ENCODE measurements at regions not wholly inside any gene's neighbourhood (a gene's known extent, or its start where the extent isn't known, plus 50 kb on each side); places are given as distances from the start of the nearest gene placed in this dataset.
"Not testable (repeated sequence)": the region's sequence is repeated elsewhere in the genome, so short reads cannot be mapped to it uniquely, and the experiment has no call there.

DNA sequence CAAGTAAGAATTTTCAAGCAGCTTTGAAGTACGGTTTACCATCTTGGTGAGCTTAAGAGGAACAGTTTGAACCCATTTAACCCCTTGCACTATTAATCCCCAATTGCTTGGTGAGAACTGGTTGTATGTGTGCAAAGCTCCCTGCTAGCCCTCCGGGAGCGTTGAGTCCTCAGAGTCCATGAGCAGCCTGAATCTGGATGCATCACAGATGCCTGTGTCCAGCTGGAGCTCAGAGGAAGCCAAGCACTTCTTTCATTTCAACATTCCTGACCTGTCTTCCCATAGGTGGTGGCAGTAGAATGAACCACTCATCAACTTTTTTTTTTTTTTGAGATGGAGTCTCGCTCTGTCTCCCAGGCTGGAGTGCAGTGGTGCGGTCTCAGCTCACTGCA is 199.9 kb upstream of the IRF2BP2 start:
- not testable (repeated sequence) for DNase-seq

DNA sequence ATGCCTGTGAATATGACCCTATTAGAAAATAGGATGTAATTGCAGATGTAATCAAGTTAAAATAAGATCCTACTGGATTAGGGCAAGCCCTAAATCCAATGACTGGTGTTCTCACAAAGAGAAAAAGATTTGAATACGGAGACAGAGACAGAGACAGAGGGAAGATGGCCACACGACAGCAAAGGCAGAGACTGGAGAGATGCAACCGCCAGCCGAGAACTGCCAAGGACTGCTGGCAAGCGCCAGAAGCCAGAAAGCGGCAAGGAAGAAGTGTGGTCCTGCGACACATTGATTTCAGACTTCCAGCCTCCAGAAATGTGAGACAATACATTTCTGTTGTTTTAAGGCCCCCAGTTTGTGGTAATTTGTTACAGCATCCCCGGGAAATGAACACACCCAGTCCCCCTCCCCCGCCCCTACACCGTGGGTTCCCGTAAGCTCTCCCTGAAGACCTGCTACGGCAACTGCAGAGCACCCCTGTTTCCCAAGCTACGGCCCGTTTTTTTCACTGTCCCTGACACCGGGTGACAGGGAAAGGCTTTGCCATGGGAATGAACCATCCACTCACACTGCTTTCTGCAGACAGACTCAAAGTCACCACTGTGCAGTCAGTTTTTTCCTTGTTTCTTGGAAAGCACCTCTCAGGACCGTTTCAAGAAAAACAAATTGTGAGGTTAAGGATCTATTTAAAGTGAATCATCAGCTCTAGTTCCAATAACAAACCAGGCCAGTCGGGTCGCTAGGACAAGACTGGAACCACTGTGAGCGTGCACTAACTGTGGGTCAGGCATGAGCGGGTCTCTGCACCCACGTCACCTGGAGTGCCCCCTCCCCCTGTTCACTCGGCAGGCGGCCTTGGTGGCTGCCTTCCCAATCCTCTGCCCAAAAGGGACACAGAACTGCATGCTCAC is 199.2 kb upstream of the IRF2BP2 start:
- DNase-seq = peak; percentile 66

DNA sequence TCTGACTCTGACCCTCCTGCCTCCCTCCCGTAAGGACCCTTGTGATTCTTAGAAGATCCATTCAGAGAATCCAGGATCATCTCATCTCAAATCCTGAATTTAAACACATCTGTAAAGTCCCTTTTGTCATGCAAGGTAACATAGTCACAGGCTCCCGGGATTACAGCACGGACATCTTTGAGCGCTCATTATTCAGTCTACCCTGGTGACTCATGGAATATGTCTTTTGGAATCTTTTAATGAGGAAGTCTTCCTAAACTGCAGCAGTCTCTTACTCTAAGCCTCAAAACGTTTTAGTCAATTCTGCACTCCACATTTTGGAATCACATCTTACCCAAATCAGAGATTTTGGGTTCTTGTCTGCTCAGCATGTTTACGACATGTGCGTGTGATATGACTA is 198.5 kb upstream of the IRF2BP2 start:
- not testable (repeated sequence) for DNase-seq

DNA sequence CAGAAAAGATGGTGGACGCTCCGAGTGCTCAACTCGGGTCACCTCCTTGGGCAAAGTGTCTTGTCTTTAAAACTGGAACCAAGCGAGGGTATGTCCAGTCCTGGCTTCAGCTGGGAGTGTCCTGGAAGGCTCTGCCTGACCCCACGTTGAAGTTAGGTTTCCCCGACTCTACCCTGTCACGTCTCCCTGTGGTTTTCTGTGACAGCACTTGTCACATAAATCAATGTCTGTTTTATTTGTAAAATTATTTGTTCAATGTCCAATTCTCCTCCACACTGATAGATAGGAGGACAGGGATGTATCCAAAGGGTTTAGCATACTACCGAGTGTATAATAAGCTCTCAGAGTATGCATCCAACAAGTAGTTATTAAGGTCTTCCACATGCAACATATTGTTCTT is 197.7 kb upstream of the IRF2BP2 start:
- DNase-seq = not testable (repeated sequence)

DNA sequence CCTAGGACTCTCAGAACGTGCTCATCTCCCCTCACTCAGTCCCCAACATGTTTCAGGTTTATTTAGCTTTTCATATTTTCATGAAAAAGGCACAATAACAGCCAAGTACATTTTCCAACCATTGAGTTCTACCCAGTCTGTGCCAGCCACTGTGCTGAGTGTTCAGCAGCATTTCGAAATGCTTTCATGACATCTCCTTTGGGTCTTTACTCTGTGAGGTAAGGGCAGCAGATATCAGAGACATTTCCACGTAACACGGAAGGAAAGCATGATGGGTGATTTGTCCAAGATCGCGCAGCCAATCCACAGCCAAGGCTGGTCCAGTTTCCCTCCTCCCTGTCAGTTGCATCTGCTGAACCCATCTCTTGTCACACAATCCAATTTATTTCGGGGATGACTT is 192.6 kb upstream of the IRF2BP2 start:
- not testable (repeated sequence) for DNase-seq

DNA sequence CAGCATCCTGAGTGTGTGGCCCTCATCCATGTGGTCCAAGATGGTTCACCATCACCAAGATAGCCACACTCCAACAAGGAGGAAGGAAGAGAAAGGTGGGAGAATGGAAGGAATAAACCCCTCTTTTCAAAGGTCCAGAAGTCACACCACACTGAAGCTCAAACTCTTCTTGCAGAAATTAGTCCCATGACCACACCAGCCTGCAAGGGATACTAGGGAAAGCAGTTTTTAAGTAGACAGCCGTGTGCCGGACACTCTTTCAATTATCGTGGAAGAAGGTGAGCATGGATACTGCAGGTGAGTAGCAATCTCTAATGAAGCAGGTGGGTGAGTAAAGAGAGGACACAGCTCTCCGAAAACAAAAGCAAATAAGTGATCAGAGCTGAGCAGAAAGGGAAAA is 191.7 kb upstream of the IRF2BP2 start:
- not testable (repeated sequence) for DNase-seq

DNA sequence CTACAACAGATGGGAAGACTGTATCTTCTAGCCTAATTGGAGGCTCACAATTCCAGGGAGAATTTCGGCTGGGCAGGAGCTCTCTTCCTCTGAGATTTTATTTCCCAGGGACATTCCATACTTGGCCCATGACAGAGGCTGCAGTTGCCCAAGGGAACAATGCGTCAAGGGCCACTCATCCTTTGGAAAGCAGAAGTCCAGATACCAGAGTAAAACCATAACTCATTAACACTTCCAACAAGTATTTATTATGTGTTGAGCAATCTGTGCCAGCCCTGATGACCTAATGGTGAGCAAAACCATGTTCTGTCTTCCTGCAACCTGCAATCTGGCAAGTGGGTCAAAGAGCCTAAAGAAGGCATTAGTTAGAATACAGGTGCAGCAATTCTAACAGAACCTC is 191.2 kb upstream of the IRF2BP2 start:
- not testable (repeated sequence) for DNase-seq

DNA sequence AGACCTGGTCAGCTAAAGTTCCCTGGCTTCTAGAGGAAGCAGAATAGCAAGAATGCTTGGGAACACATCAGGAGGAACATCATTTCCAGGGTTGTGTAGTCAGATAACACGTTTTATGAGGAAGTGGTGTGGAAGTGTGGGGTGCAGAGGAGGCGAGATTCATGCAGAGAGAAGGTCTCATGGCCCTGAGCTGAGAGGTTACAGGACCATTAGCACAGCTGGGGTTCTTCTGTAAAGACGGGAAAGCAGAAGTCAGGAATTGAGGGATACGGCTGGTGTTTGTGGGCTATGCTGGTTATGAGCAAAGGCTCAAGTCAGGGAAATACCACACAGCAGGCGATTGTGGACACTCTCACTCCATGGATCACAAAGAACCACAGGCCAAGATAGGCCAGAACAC is 190.6 kb upstream of the IRF2BP2 start:
- DNase-seq = not testable (repeated sequence)

DNA sequence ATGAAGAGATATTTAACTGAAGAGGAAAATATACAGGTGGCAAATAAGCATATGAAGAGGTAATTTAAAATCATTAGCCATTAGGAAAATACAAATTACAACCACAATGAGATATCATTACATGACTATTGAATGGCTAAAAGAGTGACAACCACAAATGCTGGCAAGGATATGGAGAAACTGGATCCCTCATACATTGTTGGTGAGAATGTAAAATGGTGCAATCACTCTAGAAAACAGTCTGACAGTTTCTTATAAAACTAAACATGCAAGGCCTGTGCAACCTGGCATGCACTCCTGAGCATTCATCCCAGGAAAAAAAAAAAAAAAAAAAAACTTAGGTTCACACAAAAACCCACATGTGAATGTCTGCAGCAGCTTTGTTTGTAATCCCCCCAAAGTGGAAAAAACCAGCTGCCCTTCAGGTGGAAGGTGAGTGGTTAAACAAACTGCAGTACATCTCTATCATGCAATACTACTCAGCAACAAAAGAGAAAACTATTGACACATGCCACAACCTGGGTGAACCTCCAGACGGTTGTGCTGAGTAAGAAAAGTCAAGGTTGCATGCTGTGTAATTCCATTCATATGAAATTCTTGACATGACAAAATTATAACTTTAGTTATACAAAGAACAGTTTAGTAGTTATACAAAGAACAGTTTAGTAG is 189.2 kb upstream of the IRF2BP2 start:
- not testable (repeated sequence) for DNase-seq

DNA sequence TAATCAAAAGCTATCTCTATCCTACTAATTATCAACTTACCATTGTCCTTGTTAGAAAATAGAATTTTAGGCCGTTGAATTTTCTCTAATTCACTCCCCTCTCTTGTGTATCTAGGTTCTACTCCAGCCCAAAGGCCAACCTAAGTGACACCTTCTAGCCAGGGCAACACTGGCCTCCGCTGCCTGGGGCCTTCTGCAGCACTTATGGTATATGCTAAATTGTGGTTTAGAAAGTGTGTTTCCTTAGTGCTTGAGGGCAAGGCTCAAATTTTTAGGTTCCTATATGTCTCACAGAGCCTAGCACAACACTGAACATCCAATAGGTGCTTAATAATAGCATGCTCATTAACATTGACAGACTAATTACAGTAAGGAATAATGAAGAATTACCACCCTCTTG is 187.2 kb upstream of the IRF2BP2 start:
- not testable (repeated sequence) for DNase-seq

DNA sequence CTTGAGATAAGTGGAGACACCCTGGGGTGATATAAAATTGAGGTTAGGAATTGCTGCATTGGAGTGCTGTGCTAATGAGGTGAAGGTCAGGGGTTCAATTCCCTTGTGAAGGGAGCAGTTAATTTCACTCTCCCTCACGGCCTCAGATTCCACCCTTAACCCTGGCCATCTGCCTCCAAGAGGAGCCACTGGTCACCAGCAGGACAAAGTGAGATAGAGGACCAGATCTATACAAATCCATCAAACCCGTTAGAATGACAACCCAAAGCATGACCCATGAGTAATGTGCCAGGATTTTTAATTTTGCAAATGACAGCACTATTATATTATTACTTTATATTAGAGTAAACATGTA is 186.4 kb upstream of the IRF2BP2 start:
- DNase-seq = not testable (repeated sequence)

DNA sequence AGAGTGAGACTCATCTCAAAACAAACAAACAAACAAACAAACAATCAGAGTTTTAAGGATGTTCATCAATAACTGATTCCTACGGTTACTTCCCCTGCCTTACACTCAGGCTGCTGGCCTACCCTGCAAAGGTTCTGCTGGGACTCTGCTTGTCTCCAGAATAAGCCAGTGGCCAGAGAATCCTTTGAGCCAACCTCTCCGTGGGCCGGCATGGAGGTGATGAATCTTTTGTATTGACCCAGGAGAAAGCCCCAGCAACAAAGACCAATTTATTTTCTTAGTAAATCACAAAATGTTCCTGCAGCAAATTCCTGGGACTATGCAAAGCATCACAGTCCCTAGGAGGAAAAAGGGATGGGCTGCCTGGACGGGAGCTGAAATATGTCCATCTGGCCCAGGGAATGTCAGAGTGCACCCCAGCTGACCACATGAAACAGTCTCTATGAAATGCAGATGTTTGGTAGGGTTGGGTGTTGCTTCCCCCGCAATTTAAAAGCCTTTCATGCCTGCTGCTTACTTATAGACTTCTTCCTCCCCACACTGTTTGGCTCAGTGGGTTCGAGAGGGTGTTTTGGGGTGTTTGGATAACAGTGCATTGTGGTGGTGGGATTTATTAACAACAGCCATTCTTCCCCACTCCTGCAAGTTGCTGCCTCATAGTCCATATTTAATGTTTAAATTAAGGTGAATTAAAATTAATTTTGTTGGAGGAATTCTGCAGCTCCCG is 185.9 kb upstream of the IRF2BP2 start:
- DNase-seq = not testable (repeated sequence)

DNA sequence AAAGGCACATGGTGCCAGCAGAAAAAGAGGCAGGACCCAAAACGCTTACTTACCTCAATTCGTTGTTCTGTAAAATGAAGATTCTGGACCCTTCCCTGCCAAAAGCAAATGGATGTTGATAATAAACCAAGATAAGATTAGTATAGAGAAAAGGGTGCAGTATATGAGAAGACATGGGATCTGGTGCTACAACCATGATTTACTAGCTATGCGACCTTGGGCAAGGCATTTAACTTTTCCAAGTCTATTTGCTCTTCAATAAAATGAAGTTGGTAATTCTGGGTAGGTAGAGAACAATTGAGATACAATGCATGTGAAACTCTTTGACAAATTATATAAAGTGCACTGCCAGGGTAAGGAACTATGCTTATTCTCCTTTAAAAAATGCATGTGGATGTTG is 185.0 kb upstream of the IRF2BP2 start:
- not testable (repeated sequence) for DNase-seq

DNA sequence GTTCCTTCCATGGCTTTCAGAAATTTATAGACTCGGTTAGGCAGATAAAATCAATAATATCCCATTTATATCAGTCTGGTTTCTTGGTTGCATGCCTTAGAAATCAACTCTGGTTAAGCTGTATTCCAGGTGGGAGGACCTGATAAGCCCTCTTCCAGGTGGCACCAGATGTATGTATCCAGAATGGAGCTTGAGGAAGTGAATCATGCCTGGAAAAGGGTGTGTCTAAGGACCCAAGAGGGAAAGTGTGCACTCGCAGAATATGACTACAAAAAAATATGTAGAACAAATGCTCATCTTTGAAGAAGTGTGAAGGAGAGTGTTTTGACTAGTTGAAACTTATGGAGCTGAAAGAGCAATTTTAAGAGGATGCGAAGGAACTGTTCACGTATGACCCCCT is 184.5 kb upstream of the IRF2BP2 start:
- DNase-seq = not testable (repeated sequence)

DNA sequence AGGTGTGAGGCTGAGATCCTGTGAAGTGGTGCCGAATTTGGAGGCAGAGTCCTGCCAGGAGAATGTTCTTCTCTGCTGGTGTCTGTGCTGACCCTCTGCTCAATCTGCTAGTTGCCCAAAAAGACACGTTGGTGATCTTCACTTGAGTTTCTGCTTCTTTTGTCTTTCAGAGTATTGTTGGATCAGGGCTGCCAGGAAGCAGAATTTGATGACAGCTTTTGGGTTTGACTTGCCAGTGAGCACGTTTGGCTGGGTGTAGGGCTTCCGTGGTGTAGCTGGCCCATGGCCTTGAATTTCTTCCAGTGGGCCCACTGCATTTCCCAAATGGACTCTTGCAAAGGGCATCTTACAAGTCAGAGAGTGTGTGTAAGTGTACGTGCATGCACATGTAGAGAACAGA is 183.9 kb upstream of the IRF2BP2 start:
- DNase-seq = not testable (repeated sequence)

DNA sequence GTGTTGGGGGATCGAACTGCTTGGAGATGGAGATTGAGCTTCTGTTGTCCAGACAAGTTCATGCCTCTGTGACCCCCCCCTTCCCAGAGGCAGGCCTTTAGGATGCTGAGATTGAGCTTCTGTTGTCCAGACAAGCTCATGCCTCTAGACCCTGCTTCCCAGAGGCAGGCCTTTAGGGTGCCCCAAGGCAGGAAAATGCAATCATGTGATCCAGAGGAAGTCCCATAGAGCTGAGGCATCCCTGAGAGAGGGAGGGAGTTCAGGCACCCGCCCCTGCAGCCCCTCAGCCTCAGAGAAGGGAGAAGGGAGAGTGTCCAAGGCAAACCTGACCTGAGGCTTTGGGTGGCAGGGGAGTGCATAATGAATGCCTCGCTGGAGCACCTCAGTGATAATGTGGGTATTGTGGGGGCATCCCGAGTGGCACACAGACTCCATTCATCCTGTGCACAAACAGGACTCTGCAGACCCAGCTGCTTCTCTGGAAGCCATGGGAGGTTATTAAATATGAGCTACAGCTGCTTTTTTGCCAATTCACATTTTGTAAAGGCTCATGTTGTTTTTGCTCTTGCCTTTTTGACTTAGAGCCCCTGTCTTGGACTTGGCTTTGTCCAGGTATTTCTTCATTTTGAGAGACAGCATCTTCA is 182.4 kb upstream of the IRF2BP2 start:
- DNase-seq = not testable (repeated sequence)

DNA sequence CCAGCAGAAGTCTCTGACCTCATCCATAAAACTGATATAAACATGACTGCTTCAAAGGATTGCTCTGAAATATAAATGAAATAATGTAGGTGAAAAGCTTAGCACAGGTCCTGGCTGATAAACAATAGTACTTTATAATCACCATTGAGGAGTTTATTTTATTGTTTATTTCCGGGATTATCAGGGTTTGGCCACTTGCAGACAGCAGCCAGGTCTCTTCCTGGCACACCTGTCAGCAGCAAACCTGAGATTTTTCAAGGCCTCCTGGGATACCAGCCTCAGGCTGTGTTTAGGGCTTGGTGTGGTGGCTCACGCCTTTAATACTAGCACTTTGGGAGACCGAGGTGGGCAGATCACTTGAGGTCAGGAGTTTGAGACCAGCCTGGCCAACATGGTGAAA is 181.6 kb upstream of the IRF2BP2 start:
- DNase-seq = not testable (repeated sequence)

DNA sequence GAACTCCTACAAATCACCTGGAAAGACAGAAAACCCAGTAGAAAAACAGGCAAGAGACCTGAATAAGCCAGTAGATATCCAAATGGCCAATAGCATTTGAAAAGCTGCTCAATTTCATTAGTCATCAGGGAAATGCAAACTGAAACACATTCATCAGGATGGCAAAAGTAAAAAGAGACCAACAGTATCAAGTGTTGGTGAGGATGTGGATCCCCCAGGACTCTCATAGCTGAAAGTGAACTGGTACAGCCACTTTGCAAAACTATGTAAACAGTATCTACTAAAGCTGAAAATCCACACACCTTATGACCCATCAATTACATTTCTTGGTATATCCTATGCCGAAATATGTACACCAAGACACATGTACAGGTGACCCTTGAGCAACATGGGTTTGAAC is 180.4 kb upstream of the IRF2BP2 start:
- DNase-seq = not testable (repeated sequence)

DNA sequence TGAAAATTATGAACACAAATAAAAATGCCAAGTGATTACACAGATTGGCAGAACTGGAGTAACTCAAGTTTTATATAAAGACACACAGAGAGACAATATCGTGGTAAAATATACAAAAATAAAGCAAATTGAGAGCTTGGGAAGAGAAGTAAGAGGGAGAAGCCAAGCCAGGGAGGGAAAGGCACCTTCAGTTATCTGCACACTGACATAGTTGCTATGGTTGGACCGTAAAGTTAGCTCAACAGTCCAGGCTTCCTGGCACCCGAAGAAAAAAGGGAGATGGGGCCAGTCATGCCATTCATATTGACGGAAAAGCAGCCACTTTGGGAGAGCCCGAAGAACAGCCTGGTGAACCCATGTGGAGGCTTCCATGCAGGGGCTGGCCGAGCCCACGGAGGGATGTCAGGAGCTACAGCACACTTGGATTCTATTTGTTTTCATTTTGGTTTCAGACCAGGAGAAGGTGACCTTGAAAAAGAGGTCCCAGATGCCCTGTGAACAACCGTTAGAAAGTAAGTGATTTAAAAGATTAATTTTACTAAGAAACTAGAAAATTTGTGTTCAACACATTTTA is 177.1 kb upstream of the IRF2BP2 start:
- DNase-seq = not testable (repeated sequence)

DNA sequence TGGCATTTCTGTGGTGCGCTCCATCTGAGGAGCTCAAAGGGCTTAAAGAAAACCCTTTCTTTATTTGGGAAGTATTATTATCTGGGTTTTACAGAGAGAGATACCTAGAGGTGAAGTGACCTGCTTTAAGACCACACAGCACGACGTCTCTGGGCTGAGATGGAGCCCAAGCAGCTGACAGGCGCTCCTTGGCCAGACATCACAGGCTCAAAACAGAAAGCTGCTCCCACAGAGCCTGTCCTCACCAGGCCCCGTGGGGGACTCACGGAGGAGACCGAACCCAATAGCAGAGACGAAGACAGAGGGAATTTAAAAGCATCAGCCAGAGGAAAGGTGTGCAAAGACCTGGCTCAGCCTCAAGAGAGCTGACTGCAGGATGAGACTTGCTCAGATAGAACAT is 175.9 kb upstream of the IRF2BP2 start:
- not testable (repeated sequence) for DNase-seq

DNA sequence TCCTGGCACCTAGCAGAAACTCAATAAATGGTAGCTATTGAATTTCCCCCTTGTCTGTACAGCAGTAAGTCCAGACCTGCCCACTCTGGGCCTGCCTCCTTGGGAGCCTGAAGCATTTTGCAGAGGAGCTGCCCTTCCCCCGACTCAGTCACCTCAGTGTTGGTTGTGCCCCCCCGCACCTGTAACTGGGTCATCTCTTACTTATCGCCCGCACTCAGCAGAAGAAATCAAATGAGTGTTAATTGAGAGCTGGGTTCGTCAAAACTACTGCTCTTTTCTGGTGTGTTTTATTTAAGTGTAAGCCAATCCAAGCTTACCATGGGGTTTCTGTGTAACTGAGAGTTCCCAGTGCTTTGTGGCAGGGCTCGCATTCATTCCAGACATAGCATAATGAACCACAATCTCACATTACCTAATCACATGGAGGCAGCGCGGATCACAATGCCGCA is 175.5 kb upstream of the IRF2BP2 start:
- DNase-seq = not testable (repeated sequence)

DNA sequence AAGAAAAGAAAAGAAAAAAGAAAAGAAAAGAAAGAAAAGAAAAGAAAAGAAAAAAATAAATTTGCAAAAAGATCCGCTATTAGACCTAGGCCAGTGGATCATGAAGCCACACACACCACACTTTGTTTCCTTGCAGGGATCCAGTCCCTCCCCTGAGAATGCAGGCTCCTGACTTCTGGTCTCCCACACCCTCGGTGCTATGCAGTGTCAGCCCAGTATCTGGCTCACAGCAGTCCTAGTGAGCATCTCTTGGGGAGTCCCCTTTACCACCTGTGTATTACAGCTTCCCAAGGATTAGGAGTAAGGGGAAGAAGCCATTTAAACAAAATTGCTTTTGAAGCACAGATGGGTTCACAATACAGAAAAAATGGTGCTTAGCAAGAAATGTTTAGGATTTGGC is 174.1 kb upstream of the IRF2BP2 start:
- DNase-seq = not testable (repeated sequence)

DNA sequence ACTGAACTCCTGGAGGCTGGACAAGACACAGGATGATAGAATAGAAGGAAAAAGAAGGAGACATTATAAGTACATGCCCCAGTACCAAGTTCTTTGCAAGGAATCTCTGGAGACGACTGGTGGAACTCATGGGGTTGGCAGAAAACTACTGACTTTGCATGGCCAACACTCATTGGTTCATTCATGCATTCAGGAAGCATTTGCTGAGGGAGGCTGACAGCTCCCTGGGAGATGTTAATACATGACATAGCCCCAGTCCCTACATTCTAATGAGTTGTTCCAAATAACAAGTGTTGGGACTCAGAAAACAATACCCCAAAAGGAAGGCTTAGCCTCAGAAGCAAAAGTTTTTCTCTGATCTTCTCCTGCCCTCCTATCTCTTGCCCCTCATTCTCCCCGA is 172.8 kb upstream of the IRF2BP2 start:
- DNase-seq = no peak

Measured in kidney glomerular epithelial cell (primary cell).